LNCaP clone FGC (cell line): ENCODE measurements at regions not wholly inside any gene's neighbourhood (a gene's known extent, or its start where the extent isn't known, plus 50 kb on each side); places are given as distances from the start of the nearest gene placed in this dataset.

Experiments used
- DNase-seq: peaks from one replicate; pipeline ENCODE4 v3.0.0-alpha.2; 2011; ENCODE audit warnings: low read depth
- H3K4me3 ChIP-seq: 2 replicates; pipeline ENCODE4 v1.5.1; 2011; ENCODE audit warnings: mild to moderate bottlenecking, low read depth, low read length, control low read depth
- CTCF ChIP-seq: IDR thresholded peaks from 2 replicates; pipeline ENCODE4 v1.5.1; 2012; ENCODE audit warnings: mild to moderate bottlenecking; ENCODE audit not compliant: control insufficient read depth, insufficient read depth; ENCODE audit errors: extremely low read depth

- DNase-seq = no peak
- TF ChIP-seq CTCF = no peak
Observed at GRCh38 chr1:105492921-105493320, 1563.6 kb upstream of the PRMT6 start.

GRCh38 chr1:105516068-105516467 is 1540.4 kb upstream of the PRMT6 start:
- TF ChIP-seq CTCF = no peak
- DNase-seq = no peak
- H3K4me3 ChIP-seq = no peak overlapping the region

More at GRCh38 chr1:105492921-105493320, 1563.6 kb upstream of the PRMT6 start:
- no peak overlapping the region for H3K4me3 ChIP-seq

- H3K4me3 ChIP-seq = no peak overlapping the region
- TF ChIP-seq CTCF = no peak
- DNase-seq = no peak
Observed at GRCh38 chr1:105533996-105534395, 1522.5 kb upstream of the PRMT6 start.

- no peak for TF ChIP-seq CTCF
- DNase-seq = no peak
- no peak overlapping the region for H3K4me3 ChIP-seq
Observed at GRCh38 chr1:105544475-105544874, 1512.0 kb upstream of the PRMT6 start.

GRCh38 chr1:105556266-105556665 is 1500.2 kb upstream of the PRMT6 start:
- no peak overlapping the region for H3K4me3 ChIP-seq
- no peak for TF ChIP-seq CTCF
- no peak for DNase-seq

- no peak for TF ChIP-seq CTCF
- H3K4me3 ChIP-seq = no peak overlapping the region
- no peak for DNase-seq
Observed at GRCh38 chr1:105558023-105558422, 1498.5 kb upstream of the PRMT6 start.

- TF ChIP-seq CTCF = no peak
- H3K4me3 ChIP-seq = no peak overlapping the region
Observed at GRCh38 chr1:105565006-105565405, 1491.5 kb upstream of the PRMT6 start.

More at GRCh38 chr1:105565006-105565405, 1491.5 kb upstream of the PRMT6 start:
- DNase-seq = no peak
